ENCODE measurements at regions not wholly inside any gene's neighbourhood (a gene's known extent, or its start where the extent isn't known, plus 50 kb on each side); places are given as distances from the start of the nearest gene placed in this dataset.

DNA sequence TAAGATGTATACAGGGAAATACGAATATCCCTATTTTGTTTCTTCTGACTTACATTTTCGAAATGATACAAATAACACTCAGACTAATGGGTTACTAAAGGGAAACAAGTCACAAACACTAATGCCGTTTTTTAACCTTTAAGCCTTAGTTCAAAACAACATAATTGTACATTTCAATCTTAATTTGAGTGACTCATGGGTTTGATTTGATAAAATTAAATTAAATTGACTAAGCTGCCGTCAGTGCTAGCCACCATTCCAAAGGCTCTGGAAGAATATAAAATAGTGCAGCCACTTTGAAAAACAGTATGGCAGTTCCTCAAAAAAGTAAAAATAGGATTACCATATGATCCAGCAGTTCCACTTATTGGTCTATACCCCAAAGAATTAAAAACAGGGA is 133.8 kb upstream of the NT5C1B start:
- ATAC-seq (no peak), DNase-seq (no peak)

DNA sequence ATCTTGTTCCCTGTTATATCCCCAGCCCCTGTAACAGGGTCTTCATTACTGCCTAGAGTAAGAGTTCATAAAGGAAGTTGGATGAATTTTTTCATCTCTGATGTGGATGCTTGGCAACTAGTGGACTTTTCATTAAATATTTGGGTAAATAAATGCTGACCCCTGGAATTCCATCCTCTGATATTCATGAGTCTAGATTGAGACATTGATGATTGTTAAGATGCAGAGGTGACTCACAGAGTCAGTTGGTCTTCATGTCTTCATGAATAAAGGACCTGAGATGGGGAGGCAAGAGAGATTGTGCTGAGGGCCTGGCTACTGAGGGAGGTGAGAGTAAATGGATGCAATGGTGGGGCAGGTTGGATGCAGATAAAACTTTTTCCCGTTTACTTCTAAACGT is 132.7 kb upstream of the NT5C1B start:
- ATAC-seq (no peak), DNase-seq (no peak)

DNA sequence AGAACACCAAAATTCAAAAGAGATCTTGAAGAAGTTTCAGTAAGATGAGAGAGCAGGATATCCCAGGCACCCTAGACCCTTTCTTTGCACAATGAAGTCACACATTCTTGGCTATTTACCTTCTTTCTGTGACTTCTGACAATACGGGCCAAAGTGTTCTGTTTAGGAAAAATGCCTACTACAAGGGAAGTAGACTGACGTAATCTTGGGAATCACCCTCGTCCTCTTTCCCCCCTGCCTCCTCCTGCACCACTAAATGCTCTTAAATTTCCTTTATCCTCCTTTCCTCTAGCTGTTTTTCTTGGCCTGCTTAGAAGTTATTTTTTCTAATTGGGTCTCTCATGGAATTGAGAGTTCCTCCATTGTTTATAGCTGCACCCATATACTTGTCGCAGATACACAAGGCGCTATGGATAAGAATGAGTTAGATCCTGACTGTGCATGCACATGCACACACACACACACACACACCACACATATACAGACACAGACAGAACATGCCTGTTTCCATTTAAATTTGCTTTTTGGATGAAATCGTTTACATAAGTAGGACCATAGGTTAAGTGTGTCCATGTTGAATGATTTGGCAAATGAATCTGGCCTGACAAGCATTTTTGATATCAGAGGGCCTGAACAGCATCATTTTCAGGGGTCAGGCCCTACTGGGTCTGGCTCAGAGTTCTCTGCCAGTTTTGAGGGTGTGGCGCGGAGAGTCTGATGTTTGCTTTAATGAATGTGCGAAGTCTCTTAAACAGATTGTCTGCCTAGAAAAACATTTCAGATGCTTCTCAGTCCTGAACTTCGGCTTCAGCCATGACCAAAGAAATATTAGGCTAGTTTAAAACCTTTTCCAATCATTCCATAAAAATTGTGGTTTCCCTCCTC is 131.9 kb upstream of the NT5C1B start:
- DNase-seq (no peak), ATAC-seq (no peak)

DNA sequence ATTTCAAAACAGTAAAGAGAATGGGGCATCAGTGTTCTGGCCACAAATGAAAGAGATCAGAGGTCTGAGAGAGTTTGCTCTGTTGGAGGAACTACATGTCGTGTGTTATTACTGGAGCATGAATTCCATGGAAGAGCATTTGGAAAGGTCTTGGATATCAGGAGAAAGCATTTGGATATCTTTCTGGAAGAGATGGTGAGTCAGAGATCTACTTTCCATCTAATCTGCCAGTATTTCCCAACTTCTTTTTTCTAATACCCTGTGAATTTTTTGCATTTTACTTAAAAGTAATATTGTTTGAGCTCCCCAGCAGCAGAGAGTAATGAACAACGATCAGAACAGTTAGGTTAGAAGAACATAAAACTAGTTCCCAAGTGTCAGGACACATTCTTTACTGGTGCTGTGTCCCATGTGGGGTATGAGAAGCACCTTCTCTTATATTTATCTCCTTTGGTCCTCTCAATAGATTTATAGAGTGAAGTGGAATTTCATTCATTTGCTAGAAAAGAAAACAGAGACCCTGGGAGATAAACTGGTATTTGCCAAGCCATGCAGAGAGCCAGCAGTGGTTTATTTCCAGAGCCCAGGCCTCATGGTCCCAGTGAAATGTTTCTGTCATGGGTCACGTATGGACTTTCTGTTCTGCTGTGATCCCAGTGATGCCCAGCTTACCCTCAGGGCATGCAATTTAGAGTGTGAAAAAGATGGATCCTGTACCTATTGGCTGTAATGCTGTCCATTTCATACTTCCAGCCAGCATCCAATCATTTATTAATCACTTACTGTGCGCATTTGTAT is 130.8 kb upstream of the NT5C1B start:
- ATAC-seq: no peak
- no peak for DNase-seq

DNA sequence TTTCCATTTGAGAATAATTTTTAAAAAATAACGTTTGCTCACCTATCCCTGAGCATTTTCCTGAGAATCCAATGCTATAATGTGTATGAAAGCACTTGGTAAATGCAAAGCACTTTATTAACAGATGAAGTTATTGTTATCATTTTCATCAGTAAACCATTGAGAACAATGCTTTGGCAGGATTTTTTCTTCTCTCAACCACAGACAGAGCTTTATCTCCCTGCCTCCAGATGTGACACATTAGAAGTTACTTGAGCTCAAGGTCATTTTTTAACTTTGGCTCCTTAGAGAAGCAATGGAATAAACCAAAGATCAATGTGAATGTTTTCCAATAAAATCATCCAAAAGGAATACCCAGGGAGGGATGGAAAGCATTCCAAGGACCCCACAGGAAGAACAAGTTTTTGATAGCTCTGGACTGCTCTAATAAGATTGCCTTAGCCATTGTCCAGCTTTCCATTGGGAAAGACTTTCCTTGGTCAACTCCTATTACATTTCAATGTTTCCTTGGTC is 118.9 kb upstream of the NT5C1B start:
- DNase-seq (no peak), ATAC-seq (no peak)

DNA sequence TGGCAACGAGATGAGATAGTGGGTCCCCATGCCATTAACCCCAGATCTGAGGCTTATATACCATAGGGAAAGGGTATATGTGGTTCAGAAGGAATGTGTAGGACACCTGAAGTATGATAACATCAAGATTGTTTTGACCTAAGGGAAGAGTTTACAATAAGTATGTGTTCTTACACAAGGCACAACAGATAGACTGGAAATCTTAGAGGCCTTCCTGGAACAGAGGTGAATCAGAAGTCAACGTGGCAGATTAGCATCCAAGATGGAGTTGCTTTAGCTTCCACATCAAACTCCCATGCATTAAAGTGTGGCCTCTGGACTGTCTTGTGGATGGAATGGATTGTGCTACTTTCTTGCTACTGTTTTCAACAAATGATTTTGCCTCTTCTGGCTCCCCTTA is 116.6 kb upstream of the NT5C1B start:
- DNase-seq: no peak
- no peak for ATAC-seq

DNA sequence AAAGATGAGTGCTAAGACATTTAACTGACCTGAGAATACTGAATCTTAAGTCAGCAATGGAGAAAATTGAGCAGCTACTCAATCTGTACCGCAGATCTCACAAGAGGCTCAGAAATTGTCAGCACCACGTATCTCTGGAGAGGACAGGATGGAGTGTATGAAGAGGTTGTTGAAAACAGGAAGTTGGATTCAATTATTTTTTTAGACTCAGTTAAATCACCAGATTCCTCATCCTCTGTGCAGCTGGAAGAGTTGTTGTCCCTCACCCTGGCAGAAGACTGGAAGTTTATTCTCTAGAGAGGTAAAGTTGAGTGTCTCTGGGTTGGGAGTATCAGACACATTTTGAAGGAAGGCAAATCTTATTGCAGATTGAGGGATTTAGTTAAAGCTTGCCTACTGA is 114.9 kb upstream of the NT5C1B start:
- ATAC-seq: no peak
- DNase-seq: no peak

DNA sequence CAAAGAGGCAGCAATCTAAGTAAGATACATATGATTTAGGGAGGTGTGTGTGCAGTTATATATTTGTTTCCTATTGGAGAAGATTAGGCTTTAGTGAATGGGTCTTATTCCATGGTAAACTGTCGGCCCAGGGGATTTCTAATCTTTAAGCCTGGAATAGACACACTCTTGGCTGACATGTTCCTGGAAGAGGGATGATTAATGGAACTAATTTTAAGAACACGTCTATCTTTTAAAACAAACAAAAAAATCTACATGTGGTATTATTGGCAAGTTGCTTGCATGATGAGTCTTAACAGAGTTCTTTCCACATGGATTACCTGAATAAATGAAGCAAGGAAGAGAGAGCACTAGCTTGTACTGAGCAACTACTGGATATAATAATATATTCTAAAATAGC is 114.2 kb upstream of the NT5C1B start:
- DNase-seq: no peak

DNA sequence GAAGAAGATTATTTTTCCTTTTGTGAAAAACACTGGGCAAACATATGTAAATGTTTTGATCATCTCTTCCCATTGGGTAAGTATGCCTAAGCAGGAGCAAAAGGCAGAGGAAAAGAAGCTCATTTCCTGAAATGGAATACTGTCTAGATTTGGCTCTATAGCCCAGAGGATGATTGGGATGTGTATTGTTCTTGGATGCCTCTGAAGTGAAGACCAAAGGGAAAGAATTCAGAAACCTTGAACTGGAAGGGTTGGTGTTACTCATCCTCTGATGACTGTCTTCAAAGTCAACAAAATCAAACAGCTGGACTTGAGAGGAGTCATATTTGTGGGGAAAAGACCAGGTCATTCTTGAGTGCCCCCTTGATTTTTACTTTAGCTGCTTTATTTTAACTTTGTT is 112.6 kb upstream of the NT5C1B start:
- DNase-seq: no peak
- ATAC-seq: no peak

More for the DNA sequence above, 114.2 kb upstream of the NT5C1B start:
- no peak for ATAC-seq

DNA sequence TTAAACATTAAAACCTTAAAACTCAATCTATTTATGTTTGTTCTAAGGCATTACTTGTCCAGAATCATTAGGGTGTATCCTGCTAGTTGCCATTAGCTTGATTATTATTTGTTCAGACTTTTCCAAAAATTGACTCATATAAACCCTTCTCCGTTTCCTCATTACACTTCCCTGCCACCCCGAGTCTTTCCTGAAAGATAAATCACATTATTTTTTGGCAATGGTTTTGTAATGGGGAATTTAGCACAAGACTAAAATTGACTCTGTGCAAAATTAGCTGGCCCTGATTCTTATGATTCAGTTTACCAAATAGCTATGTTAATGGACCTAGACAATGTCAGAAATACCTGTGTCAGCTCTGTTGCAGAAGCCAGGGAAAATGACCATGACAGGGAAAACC is 112.2 kb upstream of the NT5C1B start:
- DNase-seq (no peak), ATAC-seq (no peak)

DNA sequence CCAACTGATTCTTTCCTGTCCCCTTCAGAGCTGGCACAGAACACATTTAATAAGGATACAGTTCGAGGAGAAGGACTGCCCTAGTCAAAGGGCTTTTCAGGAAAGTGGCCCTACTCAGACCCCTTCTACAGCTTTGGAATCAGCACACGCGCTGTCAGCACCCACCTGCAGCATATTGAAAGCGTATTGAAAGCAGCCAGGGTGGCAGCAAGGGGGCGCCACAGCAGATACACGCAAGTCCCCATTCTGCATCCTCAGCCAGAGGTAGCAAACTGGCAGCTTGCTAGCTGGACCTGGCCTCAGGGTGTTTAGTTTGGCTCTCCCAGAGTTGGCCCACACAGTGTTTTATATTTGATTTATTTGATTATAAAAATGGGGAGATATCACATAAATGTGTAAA is 101.0 kb upstream of the NT5C1B start:
- no peak for DNase-seq
- ATAC-seq: no peak

DNA sequence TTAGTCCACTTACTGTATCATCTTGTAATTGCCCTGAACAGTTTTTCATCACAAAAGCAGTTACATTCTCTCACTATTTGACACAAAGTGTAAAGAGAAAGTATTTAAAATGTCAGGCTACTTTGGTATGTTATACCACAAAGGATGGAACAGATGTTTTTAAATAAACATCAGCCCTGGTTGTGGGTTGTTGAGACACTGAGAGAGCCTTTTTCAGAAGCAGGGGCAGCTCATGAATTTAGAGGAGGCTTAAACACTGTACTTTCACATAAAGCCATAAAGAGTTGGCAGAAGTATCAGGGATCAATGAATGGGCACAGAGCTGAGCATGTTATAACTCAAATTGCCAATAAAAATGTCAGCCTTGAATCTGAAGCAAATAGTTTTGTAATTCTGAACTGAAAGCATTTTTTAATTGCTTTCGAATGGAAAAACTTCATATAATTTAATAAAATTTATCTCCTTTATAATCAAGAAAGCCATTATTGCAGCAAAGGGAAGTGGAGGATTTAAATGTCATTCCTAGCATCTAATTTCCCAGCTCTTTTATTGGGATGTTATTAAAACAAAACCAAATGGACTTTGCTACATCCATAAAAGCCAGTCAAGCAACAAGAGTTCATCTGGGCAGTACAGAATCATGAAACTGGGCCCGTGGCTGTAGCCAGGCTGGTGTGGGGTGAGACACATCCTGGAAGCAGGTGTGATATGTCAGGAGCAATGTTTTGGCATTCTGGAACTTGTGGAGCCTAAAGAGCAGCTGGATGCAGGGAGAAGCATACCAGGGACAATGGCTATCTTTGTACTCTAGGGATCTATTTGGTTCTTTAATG is 95.1 kb upstream of the NT5C1B start:
- DNase-seq: no peak
- no peak for ATAC-seq

DNA sequence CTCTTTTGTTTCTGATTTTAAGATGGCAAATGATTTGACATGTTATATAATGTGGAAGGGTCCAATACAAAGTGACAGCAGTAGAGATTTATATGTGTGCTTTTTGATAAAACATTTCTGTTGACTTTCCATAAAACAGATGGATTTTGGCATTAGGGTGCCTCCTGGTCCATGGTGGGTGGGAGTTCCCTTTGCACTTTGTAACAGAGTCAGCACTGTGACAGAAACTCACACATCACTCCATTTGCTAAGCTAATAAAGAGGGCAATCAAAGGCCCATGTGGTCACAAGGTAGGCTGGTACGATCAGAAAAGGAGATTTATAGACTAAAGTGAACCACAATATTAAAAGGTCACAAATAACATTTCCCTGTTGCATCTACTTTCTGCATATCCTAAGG is 93.3 kb upstream of the NT5C1B start:
- no peak for DNase-seq
- no peak for ATAC-seq

DNA sequence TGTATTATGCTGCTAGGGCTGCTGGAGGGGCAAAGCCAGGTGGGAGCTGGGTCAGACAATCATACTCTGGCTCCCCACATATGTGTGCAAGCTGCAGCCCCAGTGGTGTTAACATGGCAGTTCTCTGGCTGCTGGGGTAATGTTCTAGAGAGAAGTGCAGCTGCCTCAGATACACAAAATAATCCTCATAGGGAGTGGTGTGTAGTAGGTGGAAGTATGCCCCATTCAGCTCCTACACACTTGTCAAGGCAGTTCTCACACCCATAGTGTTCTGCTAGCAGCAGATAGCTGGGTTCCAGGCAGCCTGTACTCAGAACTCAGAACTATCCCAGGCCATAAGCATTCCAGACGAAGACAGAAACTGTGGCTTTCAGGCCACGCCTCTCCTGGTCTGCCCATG is 87.9 kb upstream of the NT5C1B start:
- no peak for ATAC-seq

DNA sequence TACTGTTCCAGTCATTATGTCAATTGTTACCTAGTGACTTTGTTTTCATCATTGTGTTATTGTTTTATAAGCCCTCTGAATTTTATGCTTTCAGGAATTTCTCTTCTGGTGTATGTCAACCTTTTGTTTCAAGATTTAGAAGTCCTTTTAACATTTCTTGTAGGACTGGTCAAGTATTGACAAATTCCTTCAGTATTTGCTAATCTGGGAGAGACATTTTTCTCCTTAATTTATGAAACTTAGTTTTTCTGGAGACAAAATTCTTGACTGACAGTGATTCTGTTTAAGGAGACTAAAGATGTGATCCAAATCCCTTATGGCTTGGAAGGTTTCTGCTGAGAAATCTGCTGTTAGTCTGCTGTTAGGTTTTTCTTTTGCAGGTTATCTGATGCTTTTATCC is 84.9 kb upstream of the NT5C1B start:
- ATAC-seq: no peak
- DNase-seq: no peak

More for the DNA sequence above, 87.9 kb upstream of the NT5C1B start:
- no peak for DNase-seq

DNA sequence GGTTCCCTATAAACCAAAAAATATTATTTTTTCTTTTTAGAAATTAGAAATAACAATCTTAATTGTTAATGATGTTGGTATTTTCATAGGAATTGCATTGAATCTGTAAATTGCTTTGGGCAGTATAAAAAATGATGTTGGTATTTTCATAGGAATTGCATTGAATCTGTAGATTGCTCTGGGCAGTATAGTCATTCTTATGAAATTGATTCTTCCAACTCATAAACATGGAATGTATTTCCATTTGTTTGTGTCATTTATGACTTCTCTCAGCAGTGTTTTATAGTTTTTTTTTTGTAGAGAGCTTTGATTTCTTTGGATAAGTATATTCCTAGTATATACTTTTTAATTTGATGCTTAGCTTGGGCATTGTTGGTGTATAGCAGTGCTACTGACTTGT is 82.0 kb upstream of the NT5C1B start:
- ATAC-seq: no peak
- DNase-seq: no peak

DNA sequence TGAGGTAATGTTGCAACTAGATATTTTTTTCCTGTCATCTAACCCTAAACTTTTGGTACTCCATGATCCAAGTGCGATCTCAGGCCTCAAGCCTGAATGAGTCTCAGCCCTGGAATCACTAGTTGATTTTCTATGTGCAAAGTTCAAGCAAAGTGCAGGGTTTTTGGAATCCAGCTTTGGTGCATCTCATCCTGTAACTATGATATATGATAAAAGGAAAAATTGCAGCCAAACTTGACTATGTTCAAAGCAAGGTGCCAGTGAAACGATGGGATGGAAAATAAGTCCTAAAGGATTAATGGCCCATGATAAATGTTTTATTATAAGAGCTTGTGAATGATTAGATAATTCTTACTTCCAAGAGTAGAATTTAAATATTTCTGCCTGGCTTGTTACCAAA is 78.9 kb upstream of the NT5C1B start:
- no peak for DNase-seq
- no peak for ATAC-seq

DNA sequence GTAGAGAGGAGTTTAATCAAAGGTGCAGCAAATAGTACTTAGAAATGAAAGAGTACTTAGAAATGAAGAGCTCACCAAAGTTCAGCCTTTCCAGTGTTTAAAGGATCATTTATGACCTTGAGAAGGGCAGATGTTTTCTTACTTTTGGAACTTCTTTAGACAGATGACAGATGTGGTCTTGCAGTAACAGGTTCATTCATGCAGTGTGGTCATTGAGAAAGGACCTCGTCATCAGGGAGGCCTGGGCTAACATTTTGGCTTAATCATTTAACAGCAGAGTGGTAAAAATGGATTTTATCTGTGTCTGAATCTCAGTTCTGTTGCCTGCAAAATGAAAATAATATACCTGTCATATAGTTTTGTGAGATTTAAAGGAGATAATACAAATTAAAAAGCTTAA is 75.1 kb upstream of the NT5C1B start:
- ATAC-seq: no peak

DNA sequence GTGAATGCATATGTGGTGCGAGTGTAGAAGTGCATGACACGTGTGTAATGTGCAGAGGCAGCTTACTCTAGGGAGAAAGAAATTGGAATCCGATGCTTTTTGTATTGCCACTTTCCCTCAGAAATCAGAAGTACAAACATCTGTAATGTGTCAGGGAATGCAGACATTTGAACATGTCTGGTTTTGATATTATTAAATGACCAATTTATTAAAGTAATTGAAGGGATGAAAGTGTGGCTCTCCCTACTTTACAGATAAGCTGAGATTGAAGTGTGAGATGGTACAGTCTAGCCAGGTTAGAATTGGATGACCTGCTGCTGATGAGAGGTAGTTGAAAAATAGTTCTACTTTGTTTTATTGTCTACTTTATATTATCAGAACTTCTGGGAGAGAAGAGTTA is 74.5 kb upstream of the NT5C1B start:
- ATAC-seq (no peak), DNase-seq (no peak)

More for the DNA sequence above, 75.1 kb upstream of the NT5C1B start:
- no peak for DNase-seq

DNA sequence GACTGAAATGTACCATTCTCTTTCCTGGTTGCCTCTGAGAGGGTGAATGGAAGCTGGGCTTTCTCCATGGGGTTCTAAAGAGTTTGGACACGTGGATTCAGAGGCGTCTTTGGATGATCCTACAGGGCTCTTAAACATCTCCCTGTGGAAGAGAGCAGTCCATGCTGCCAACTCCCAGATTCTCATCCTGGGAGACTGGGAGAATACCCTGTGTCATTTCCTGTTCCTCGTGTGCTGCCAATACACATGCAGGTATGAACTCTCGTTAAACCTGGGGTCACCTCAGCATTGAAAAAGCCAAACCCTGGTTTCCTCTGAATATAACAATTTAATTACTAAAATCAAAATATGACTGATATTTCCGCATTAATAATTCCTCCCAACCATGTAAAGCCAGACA is 73.3 kb upstream of the NT5C1B start:
- ATAC-seq (no peak), DNase-seq (no peak)

DNA sequence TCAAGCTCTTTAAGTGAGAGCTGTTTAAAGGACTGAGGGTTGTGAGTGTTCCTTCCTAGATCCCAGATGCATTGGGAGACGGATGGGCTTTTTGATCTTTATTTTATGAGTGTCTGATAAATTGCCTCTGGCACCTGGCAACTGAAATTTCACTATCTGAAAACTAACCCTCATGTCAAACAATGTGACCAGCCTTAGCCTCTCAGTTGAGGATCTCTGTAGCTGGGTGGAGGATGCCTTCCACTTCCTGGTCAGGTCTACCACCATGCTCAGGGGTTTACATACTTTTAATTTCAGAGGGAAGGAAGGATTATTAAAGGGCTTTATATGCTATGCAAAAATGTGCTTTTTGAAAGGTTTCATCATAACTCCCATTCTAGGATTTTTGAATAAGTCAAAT is 70.5 kb upstream of the NT5C1B start:
- DNase-seq (no peak), ATAC-seq (no peak)

DNA sequence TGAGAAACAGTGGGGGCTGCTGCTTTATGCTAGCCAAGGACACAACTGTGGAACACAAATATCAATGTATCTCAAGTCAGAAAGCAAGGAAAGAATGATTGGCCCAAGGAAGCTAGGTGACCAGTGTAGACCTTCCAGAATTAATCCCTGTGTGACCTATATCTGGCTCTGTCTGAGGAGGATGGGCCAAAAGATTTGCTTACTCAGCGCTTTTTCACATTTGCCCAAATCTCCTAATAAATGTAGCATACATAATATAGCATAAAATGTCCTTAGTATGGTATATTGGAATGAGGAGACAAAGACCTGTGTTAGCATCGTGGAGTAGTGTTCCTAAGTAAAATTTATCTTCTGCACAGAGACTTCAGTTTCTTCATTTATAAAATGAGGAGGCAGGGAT is 66.7 kb upstream of the NT5C1B start:
- DNase-seq: no peak
- no peak for ATAC-seq
